ENCODE measurements at regions not wholly inside any gene's neighbourhood (a gene's known extent, or its start where the extent isn't known, plus 50 kb on each side); places are given as distances from the start of the nearest gene placed in this dataset.

DNA sequence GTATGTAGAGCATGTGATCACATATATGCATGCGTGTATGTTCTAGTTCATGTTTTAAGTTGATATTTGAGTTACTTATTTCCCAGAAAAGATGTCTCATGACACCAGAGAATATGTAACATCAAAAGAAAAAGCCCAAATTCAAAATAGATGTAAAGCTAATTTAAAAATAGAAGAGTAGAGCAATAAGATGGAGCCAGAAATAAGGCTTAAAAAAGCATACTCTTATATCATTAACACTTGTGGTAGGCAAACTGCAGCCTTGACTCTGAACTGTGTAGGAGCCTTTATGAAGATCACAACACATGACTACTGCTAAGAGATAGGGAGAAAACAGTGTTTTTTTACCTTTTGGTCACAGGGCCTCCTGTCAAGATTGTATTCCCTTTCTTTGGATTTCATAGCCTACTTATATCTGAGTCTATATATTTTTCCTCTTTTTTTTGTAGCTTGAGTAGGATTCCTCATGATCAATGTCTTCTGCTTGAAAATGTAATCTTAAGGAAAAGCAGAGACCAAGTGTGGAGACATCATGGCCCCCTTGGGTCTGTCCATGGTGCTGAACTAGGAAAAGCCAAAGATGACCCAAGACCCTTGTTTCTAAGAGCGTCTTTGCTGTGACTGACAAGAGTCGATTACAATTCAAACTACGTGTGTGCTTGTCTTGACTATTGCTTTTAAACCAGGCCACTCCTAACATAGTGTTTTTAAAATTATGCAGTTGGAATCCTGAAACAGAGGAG lies 390.4 kb downstream of the SHISA9 start:
- DNase-seq: no peak

- no peak for DNase-seq
These were observed 394.8 kb downstream of the SHISA9 start for GRCh38 chr16:13296206-13296605.

DNA sequence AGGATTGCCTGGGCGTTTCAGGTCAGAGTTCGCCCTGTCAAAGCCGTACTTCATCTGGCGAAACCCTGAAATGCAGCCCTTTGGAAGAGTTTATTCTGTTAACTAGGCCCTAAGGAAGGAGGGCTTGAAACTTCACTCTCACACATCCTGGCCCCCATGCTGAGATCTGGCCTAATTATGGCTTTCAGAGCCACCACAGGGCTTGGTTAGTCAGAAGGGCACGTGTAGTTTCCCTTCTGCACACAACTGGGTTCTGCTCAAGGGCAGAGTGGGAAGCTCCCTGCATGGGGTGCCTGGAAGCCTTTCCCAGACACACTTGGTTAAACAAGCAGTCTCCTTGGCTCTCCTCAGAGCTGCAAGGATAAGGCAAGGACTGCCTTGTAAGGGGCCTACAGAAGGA lies 397.3 kb downstream of the SHISA9 start:
- no peak for DNase-seq

GRCh38 chr16:13300066-13300840 lies 398.9 kb downstream of the SHISA9 start:
- no peak for DNase-seq

DNA sequence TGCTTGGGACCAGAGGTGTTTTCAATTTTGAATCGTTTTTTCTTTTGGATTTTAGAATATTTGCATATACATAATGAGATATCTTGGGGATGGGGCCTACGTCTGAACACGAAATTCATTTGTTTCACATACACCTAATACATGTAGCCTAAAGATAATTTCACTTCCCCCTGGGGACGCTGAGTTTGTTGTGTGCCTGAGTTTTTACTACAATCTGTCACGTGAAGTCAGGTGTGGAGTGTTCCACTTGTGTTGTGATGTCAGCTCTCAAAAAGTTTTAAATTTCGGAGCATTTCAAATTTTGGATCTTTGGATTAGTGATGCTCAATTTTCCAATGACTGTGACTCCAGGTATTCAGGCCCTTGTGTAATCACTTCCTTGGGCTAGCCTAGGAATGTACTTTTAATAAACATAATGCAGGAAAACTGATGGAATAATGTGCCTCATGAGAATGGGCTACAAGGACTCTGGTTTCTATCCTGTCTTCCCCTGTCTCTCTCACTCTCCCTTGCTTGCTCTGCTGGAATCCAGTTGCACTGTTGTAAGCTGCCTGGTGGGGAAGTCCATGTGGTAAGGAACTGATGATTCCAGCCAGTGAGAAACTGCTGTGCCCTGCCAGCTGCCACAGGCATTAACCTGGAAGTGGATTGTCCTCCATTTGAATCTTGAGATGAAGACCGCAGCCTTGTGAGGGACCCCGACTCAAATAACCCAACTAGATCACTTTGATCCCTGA lies 403.8 kb downstream of the SHISA9 start:
- DNase-seq: no peak

DNA sequence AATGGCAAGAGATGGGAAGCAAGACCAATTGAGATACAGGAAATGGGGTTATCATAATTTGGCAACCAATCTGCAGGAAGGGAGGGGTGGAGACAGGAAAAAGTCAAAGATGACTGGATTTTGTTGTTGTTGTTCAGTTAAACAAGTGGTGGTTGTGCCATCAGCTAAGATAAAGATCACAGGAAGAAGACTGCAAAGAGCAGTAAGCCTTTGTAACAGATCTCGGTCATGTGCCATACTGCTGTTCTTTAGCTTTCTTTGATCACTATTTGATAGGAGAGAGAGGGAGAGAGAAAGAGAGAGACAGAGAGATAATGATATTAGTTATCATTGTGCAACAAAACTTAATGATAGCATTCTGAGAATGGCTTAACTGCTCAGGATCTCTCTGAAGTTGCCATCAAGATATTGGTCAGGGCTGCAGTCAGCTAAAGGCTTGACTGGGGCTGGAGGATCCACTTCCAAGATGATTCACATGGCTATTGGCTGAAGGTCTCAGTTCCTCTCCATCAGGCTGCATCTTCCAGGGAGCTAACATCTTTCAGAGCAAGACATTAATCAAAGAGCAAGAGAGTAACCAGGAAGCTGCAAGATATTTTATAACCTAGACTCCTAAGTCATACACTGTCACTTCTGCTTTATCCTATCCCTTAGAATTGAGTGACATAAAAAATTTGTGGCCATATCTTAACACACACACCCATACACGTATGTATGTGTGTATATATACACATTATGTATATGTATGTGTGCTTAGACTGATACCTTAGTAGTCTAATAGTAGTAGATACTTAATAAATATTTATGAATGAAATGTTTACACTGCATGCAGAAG lies 405.0 kb downstream of the SHISA9 start:
- DNase-seq: no peak

DNA sequence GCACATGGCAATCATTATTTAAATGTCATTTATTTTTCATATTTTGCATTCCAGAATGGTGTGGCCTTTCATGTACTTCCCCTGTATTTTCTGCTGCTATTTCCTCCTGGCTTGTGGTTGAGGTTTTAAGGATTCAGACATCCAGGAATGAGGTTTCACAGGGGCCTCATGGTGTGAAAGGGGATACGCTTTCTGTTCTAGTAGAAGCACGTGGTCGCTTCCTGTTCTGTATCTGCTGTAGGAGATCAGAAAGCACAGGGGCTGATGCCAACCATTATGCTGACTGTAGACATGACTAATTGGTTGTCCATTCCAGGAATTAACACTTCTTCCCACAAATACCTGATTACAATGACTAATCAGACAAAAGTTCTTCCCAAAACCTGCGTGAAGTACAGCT lies 405.9 kb downstream of the SHISA9 start:
- DNase-seq: no peak

DNA sequence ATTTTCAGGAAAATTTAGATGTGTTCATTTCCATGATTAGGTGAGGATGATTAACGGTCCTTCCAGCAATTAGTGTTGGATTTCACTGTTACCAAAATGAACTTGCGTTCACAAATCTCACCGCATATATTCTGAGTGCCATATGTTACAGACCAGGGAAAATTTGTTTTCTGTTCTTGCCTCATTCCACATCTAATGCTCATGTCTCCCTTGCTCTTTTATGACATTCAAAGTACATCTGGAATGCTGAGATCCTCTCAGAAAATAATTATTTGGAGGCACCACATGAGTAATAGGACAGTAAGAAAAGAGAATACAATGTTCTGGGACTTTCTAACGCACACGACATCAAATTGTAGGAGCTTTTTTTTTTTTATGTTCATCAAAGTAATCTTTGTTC lies 406.5 kb downstream of the SHISA9 start:
- no peak for DNase-seq

- DNase-seq: no peak
These were observed 410.7 kb downstream of the SHISA9 start for GRCh38 chr16:13312063-13312462.

DNA sequence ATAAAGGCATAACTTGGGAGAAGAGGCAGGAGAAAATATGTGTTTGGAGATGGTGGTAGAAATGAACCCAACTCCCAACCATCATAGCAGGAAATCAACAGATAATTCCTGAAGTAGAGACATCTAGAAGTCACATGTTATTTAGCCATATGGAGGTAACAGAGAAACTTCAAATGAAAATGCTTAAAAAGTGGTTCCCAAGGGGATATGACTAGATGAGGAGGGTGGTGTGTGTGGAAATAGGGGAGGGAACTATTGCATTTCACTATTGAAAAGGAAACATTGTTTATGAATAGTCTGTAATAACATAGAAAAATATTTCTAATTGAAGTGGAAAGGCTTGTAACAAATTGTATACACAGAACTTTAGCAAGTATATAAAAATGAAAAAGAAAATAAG lies 412.0 kb downstream of the SHISA9 start:
- no peak for DNase-seq

DNA sequence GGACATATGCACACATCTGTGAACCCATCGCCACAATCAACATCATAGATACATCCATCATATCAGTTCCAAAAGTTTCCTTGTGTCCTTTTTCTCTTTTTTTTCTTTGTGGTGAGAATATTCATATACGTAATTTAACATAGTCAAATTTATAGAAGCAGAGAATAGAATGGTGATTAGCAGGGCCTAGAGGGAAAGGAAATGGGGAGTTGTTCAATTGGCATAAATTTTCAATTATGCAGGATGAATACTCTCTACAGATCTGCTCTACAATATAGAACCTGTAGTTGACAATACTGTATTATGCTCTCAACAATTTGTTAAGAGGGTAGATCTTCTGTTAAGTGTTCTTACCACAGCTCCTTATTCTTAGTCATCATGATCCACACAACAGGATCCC lies 413.2 kb downstream of the SHISA9 start:
- DNase-seq: no peak

DNA sequence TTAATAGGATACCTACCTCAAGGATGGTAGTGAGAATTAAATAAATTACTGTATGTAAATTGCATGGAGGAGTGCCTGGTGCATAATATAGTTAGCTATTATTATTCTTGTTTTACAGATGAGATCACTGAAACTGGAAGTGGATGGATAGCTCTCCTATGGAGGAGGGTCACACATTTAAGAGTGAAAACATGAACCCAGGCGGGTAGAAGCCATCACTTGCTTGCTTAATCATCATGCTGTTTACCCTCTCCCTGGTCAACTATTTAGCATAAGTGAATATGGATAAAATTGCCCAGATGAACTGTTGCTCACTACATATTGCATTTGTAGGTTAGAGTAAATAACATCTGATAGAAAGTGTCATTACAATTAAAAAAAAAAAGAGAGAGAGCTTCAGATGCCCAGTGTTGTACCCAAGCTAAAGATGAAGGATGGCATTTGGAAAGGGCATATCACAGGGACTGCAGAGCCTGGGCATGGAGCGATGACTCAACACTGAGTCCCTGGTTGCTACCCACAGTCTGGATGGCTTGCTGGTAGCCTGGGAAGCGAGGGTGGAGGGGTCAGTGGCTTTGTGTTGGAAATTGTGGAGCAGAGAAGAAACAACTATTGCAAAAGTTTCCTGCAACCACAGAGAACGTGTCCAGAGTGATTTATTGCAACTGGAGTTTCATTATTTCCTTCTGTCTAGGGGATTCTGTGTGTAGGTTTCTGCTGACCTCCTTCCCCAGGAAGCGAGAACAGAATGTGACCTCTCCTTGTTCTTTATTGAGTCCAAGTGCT lies 414.4 kb downstream of the SHISA9 start:
- DNase-seq: no peak

DNA sequence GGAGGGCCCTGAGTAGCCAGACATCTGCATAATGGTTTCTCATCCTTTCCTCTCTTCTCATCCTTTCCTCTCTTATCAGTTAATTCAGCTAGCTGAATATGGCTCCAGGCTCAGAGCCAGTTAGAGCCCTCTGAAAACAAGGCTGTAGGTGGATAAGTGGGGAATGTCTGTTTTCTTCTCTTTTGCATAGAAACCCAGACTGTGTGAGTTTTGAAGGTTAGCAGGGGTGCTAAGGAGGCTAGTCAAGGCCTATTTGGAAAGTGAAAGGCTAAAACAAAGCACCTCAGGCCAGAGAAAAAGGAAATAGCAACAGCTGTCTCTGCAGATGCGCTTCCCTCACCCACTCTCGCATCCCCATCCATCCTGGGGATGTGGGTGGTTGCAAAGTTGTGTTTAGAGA lies 420.9 kb downstream of the SHISA9 start:
- no peak for DNase-seq

DNA sequence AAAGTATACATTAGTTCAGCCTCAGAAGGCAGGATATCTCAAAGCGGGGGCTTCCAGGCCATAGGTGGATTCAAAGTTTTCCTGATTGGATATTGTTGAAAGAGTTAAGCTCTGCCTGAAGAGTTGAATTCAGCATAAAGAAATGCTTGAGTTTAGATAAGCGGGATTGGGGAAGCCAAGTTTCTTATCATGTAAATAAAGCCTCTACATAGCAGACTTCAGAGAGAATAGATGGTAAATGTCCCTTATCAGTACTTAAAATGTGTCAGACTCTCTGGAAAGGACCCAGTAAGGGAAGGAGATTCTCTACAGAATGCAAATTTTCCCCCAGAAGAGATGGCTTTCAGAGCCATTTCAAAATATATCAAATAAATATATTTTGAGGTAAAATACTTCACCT lies 423.5 kb downstream of the SHISA9 start:
- DNase-seq: no peak

GRCh38 chr16:13325396-13325795 lies 424.0 kb downstream of the SHISA9 start:
- DNase-seq: no peak

GRCh38 chr16:13331918-13332317 lies 430.5 kb downstream of the SHISA9 start:
- no peak for DNase-seq

DNA sequence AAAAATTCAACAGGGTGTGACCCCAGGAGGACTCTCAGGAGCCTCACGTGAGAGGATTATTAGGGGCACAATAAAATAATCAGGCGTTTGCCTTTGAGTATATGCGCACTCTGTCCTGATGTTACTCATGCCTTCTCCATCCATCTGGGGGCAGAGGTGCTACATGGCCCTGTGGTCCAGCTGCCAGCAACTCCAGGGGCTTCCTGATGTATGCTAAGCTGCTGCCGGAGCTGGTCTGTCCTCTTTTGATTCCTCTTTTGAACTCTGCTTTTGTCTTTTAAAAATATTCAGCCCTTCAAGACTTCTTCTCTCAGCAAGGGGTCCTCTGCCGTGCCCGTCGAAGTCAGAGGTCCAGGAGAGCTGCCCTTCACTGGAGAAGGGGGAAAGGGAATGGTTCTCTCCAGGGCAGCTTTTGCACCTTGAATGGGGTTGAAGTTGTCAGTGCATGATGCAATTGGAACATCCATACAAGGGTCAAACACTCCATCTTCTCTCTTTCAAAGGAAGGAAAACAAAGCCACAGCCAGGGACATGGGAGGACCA lies 431.4 kb downstream of the SHISA9 start:
- no peak for DNase-seq

DNA sequence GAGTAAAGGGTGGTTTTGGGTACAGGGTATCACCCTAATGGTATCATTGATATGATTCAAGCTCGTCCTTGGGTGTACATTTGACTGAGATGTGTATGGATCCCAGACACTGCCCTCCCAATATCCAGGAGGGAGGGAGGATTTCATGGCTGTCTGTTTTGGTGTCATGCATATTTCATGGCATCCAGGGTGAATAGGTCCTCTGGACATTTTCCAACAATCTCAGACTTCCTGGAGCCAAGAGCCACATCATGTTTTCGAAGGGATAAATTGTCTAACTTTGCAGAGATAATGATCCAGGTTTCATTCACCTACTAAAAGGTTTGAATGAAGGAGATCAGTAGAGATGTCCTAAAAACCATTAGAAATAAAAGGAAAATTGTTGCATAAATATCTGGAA lies 431.9 kb downstream of the SHISA9 start:
- DNase-seq: no peak

GRCh38 chr16:13335879-13336278 lies 434.5 kb downstream of the SHISA9 start:
- DNase-seq: no peak

DNA sequence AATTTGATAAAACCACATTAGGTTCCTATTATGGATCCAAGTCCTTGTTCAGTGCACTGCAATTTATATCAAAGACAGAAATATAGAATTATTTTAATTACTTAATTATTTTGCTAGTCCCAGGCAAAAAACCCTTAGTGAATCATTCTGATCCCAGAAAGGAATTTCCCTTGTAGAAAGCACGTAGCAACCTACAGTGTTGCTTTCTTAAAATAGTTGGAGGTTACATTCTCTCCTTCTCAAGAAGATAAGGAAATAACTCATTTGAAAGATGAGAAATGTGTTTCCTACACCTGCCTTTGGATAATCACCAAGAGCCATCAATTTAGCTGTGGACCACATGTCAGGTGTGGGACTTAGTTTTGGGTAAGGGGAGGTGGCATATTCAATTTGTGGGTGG lies 434.9 kb downstream of the SHISA9 start:
- DNase-seq: no peak

All from activated CD4-positive, alpha-beta T cell treated with anti-CD3 and anti-CD28 coated beads, Interleukin-10, Interleukin-2, amounts not matched to agents 100 ng/mL and 50 ng/mL, durations not matched to agents 16 hours and 8 hours (primary cell).